AG09309 (cell line): ENCODE measurements at regions not wholly inside any gene's neighbourhood (a gene's known extent, or its start where the extent isn't known, plus 50 kb on each side); places are given as distances from the start of the nearest gene placed in this dataset.

Experiments used
- DNase-seq: peaks from one replicate; pipeline ENCODE4 v3.0.0-alpha.2; 2010; ENCODE audit warnings: low read depth
- H3K4me3 ChIP-seq: 2 replicates; pipeline ENCODE4 v1.5.1; 2011; ENCODE audit warnings: mild to moderate bottlenecking, low read depth, low read length, moderate library complexity; ENCODE audit not compliant: control insufficient read depth
- TF ChIP-seq, protein P1 (sequence below): IDR thresholded peaks from 2 replicates; pipeline ENCODE4 v1.5.1; 2011; ENCODE audit warnings: mild to moderate bottlenecking, low read depth, low read length, inconsistent platforms; ENCODE audit not compliant: insufficient read depth, control insufficient read depth; ENCODE audit errors: missing control alignments

DNA sequence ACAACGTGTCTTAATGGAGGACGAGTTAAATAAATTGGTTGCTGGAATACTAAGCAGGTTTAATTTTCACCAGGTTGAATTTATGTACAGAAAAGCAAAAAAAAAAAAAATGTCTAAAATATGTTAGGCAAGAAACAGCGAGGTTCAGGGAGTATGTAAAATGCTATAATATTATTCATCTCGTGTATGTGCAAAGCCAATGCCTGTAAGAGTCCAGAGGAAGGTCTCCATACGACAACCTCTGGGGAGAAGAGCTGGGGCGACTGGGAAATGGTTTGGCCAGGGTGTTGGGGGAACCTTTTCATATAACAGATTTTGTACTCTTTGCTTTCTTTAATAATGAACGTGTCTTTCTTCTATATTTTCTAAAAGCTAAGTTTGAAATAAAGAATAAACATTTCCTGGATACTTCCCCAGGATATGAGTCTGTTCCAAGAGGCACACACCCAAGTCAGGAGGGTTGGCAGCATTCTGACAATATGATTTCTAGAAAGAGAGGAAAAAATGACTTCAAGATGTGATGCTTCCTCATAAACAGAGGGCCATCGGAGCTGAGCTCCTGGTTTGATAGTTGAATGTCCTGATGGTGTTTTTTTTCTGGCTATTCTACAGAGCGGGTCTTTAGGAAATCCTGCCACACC lies 208.6 kb upstream of the MGMT start:
- TF ChIP-seq, protein P1, sequence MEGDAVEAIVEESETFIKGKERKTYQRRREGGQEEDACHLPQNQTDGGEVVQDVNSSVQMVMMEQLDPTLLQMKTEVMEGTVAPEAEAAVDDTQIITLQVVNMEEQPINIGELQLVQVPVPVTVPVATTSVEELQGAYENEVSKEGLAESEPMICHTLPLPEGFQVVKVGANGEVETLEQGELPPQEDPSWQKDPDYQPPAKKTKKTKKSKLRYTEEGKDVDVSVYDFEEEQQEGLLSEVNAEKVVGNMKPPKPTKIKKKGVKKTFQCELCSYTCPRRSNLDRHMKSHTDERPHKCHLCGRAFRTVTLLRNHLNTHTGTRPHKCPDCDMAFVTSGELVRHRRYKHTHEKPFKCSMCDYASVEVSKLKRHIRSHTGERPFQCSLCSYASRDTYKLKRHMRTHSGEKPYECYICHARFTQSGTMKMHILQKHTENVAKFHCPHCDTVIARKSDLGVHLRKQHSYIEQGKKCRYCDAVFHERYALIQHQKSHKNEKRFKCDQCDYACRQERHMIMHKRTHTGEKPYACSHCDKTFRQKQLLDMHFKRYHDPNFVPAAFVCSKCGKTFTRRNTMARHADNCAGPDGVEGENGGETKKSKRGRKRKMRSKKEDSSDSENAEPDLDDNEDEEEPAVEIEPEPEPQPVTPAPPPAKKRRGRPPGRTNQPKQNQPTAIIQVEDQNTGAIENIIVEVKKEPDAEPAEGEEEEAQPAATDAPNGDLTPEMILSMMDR: no peak
- no peak for DNase-seq
- H3K4me3 ChIP-seq: no peak overlapping the region

GRCh38 chr10:129259128-129259815 lies 207.8 kb upstream of the MGMT start:
- TF ChIP-seq, protein P1: no peak
- DNase-seq: no peak

GRCh38 chr10:129272176-129272575 lies 194.9 kb upstream of the MGMT start:
- no peak overlapping the region for H3K4me3 ChIP-seq
- DNase-seq: no peak
- TF ChIP-seq, protein P1: no peak

More at GRCh38 chr10:129259128-129259815, 207.8 kb upstream of the MGMT start:
- no peak overlapping the region for H3K4me3 ChIP-seq

- TF ChIP-seq, protein P1: no peak
- DNase-seq: no peak
- no peak overlapping the region for H3K4me3 ChIP-seq
Observed at GRCh38 chr10:129272866-129273650, 194.0 kb upstream of the MGMT start.

GRCh38 chr10:129273860-129274259 lies 193.2 kb upstream of the MGMT start:
- TF ChIP-seq, protein P1: no peak
- DNase-seq: no peak
- H3K4me3 ChIP-seq: no peak overlapping the region

DNA sequence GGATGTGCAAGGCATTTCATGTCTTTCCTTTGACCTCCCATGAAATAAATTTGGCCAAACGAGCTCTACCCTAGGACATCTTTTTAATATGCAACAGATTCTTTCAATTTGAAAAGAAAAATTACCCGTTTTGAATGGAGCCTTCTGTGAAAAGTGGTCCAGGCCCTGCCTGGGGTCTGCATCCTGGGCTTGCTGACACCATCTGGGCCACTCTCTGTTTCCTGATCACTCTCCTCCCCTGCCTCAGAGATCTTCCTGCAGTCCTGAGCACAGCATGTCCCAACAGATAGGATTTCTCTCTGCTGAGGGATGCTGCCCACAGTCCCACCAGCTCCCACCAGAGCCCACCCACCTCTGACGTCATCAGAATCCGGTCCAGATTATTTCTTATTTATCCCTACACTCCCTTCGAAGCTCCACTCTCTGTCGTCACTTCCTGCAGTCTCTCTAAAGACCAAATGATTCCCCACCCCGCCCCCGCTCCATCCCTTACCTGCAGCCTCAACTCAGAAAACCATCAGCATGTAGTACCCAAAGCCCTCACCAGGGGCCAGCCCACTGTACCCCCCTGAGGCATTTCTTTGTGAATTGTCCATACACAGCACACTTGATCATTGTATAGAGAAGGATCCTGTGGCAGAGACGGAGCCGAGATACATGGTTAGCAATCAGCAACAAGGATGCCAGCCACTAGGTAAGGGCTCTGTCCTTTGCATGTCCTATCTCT lies 192.1 kb upstream of the MGMT start:
- TF ChIP-seq, protein P1: no peak
- DNase-seq: no peak
- no peak overlapping the region for H3K4me3 ChIP-seq
